MM.1S (cell line): ENCODE measurements at regions not wholly inside any gene's neighbourhood (a gene's known extent, or its start where the extent isn't known, plus 50 kb on each side); places are given as distances from the start of the nearest gene placed in this dataset.

ENCODE experiments used
- CTCF ChIP-seq: fragments of 300-600 bp; sonication (generic); IDR thresholded peaks from 2 replicates; pipeline ENCODE4 v1.5.1; 2016; ENCODE audit warnings: antibody characterized with exemption, low read length, mixed read lengths
- EZH2 ChIP-seq: fragments of 300-600 bp; sonication (generic); optimal IDR thresholded peaks from 2 replicates; pipeline ENCODE3; 2017; ENCODE audit warnings: low read depth, mild to moderate bottlenecking, antibody characterized with exemption, low read length, mixed read lengths

DNA sequence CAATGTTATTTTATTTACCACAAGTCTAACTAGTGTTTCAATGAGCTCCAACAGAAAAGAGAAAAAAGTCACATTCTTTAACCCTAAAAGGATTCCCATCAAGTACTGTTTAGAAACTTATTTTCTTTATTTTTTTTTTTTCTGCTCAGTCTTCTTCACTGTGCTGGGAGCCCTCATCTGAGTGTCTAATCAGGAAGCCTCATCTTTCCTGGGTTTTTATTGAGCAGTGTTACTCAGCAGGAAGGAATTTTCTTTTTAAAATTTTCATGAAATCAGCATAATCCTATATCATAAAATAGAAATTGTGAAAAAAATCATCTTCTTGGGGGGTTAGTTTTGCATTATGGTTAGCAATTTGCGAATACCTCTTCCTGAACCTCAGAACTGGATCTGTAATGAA lies 453.8 kb downstream of the CDH2 start:
- TF ChIP-seq CTCF, result no peak
- TF ChIP-seq EZH2, result no peak
